Muscle of leg (tissue), 3 donors: ENCODE measurements at regions not wholly inside any gene's neighbourhood (a gene's known extent, or its start where the extent isn't known, plus 50 kb on each side); places are given as distances from the start of the nearest gene placed in this dataset.
"Not testable (repeated sequence)": the region's sequence is repeated elsewhere in the genome, so short reads cannot be mapped to it uniquely, and the experiment has no call there.

ENCODE experiments used
- DNase-seq: peaks from one replicate; pipeline ENCODE4 v3.0.0; 2013
- H3K27ac ChIP-seq: one replicate; pipeline ENCODE4 v1.5.1; 2013; ENCODE audit warnings: mild to moderate bottlenecking, low read length, control low read depth
- H3K27me3 ChIP-seq: one replicate; pipeline ENCODE4 v1.6.1; 2013; ENCODE audit warnings: low read length; ENCODE audit not compliant: control insufficient read depth, insufficient read depth
- H3K36me3 ChIP-seq: one replicate; pipeline ENCODE4 v1.6.1; 2013; ENCODE audit warnings: low read length; ENCODE audit not compliant: control insufficient read depth, insufficient read depth
- H3K4me1 ChIP-seq: one replicate; pipeline ENCODE4 v1.6.1; 2013; ENCODE audit warnings: low read length; ENCODE audit not compliant: control insufficient read depth, insufficient read depth
- H3K4me3 ChIP-seq: one replicate; pipeline ENCODE4 v1.5.1; 2013; ENCODE audit warnings: low read length, control low read depth
- H3K9me3 ChIP-seq: replicated peaks from 2 replicates; pipeline ENCODE4 v1.6.1; 2013; ENCODE audit warnings: low read depth, low read length; ENCODE audit not compliant: control insufficient read depth
- WGBS: methylation state at CpG from one replicate; pipeline ENCODE4 v1.1.5; 2013; ENCODE audit warnings: missing lambda C conversion rate; ENCODE audit not compliant: insufficient coverage; 5-methylcytosine and 5-hydroxymethylcytosine counted together

DNA sequence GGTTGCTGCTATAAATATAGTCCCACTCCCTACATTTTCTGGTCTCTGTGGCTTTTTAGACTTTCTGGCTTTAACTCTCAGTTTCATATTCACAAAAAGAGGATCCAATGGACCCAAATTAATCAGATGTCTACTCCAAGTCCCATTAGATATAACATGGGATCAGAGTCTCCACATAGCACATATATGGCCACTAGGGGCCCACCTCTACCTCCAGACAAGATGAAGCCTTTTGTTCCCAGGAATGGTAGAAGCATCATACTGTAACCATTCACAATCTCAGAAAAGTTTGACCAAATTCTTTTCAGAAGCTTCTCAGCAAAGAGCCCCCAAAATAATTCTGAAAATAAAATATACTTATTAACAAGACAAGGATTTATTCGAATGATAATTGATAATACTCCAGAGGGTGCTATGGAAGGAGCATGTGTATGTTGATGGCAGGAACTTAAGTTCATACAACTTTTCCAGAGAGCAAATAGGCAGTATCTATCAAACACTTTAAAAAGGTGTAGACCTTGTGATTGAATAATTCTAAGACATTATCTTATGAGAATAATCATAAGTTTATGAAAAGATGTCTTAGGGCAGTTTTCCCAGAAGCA is 382.3 kb upstream of the CRIM1 start:
- Histone ChIP-seq H3K4me3 (no peak overlapping the region), H3K4me1 (peaks cover 3% of the 10 kb centered on the region), H3K27me3 (no peaks in the 10 kb centered on the region), H3K9me3 (no peaks in the 10 kb centered on the region), H3K36me3 (no peaks in the 10 kb centered on the region), H3K27ac (peak overlapping the region; percentile 82)
- peak; percentile 12 for DNase-seq
- no CpG with 5 or more reads among the region's 1 CpG for WGBS

GRCh38 chr2:35963824-35964223 is 391.8 kb upstream of the CRIM1 start:
- H3K36me3 ChIP-seq = no peaks in the 10 kb centered on the region
- H3K27ac ChIP-seq = no peak overlapping the region
- no peak overlapping the region for H3K4me3 ChIP-seq
- peaks cover 6% of the 10 kb centered on the region for H3K9me3 ChIP-seq
- DNase-seq = no peak
- no peaks in the 10 kb centered on the region for H3K27me3 ChIP-seq
- H3K4me1 ChIP-seq = no peaks in the 10 kb centered on the region
- WGBS = no CpG with 5 or more reads among the region's 3 CpGs

- Histone ChIP-seq H3K36me3 (no peaks in the 10 kb centered on the region), H3K27me3 (no peaks in the 10 kb centered on the region), H3K4me3 (no peak overlapping the region), H3K9me3 (peaks cover 6% of the 10 kb centered on the region), H3K27ac (no peak overlapping the region), H3K4me1 (no peaks in the 10 kb centered on the region)
- no CpG with 5 or more reads among the region's 2 CpGs for WGBS
- DNase-seq = no peak
Measured at GRCh38 chr2:35963357-35963756, 392.2 kb upstream of the CRIM1 start.

- WGBS = no CpG with 5 or more reads among the region's 4 CpGs
Measured at GRCh38 chr2:35962585-35963146, 392.9 kb upstream of the CRIM1 start.

GRCh38 chr2:35960596-35960995 is 395.0 kb upstream of the CRIM1 start:
- WGBS = no CpG with 5 or more reads among the region's 1 CpG
- Histone ChIP-seq H3K27me3 (no peaks in the 10 kb centered on the region), H3K27ac (no peak overlapping the region), H3K4me3 (no peak overlapping the region), H3K36me3 (no peaks in the 10 kb centered on the region), H3K9me3 (peaks cover 6% of the 10 kb centered on the region), H3K4me1 (no peaks in the 10 kb centered on the region)
- no peak for DNase-seq

More at GRCh38 chr2:35962585-35963146, 392.9 kb upstream of the CRIM1 start:
- Histone ChIP-seq H3K4me1 (no peaks in the 10 kb centered on the region), H3K4me3 (no peak overlapping the region), H3K36me3 (no peaks in the 10 kb centered on the region), H3K9me3 (peaks cover 6% of the 10 kb centered on the region), H3K27me3 (no peaks in the 10 kb centered on the region), H3K27ac (no peak overlapping the region)
- DNase-seq = peak; percentile 18

DNA sequence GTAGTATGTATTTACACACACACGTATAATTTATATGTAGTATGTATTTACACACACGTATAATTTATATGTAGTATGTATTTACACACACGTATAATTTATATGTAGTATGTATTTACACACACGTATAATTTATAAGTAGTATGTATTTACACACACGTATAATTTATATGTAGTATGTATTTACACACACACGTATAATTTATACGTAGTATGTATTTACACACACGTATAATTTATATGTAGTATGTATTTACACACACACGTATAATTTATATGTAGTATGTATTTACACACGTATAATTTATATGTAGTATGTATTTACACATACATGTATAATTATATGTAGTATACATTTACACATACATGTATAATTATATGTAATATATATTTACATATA is 398.5 kb upstream of the CRIM1 start:
- no CpG with 5 or more reads among the region's 10 CpGs for WGBS
- not testable (repeated sequence) for H3K4me1 ChIP-seq, H3K9me3 ChIP-seq, H3K27ac ChIP-seq, H3K27me3 ChIP-seq, H3K36me3 ChIP-seq, H3K4me3 ChIP-seq, DNase-seq

- Histone ChIP-seq H3K27me3 (no peaks in the 10 kb centered on the region), H3K27ac (peak overlapping the region; percentile 6), H3K4me1 (no peaks in the 10 kb centered on the region), H3K4me3 (no peak overlapping the region), H3K36me3 (no peaks in the 10 kb centered on the region), H3K9me3 (no peaks in the 10 kb centered on the region)
- DNase-seq = peak; percentile 61
- no CpG with 5 or more reads among the region's 2 CpGs for WGBS
Measured at GRCh38 chr2:35946478-35946877, 409.1 kb upstream of the CRIM1 start.

GRCh38 chr2:35938838-35939237 is 416.7 kb upstream of the CRIM1 start:
- no peaks in the 10 kb centered on the region for H3K9me3 ChIP-seq

GRCh38 chr2:35933031-35933430 is 422.5 kb upstream of the CRIM1 start:
- H3K4me1 ChIP-seq = no peaks in the 10 kb centered on the region
- WGBS = no CpG with 5 or more reads among the region's 1 CpG
- H3K27me3 ChIP-seq = no peaks in the 10 kb centered on the region
- H3K36me3 ChIP-seq = no peaks in the 10 kb centered on the region
- no peaks in the 10 kb centered on the region for H3K9me3 ChIP-seq
- DNase-seq = no peak
- no peak overlapping the region for H3K4me3 ChIP-seq
- H3K27ac ChIP-seq = no peak overlapping the region

More at GRCh38 chr2:35938838-35939237, 416.7 kb upstream of the CRIM1 start:
- Histone ChIP-seq H3K4me3 (no peak overlapping the region), H3K36me3 (no peaks in the 10 kb centered on the region), H3K27ac (no peak overlapping the region), H3K4me1 (no peaks in the 10 kb centered on the region), H3K27me3 (no peaks in the 10 kb centered on the region)
- no CpG with 5 or more reads among the region's 4 CpGs for WGBS
- no peak for DNase-seq

DNA sequence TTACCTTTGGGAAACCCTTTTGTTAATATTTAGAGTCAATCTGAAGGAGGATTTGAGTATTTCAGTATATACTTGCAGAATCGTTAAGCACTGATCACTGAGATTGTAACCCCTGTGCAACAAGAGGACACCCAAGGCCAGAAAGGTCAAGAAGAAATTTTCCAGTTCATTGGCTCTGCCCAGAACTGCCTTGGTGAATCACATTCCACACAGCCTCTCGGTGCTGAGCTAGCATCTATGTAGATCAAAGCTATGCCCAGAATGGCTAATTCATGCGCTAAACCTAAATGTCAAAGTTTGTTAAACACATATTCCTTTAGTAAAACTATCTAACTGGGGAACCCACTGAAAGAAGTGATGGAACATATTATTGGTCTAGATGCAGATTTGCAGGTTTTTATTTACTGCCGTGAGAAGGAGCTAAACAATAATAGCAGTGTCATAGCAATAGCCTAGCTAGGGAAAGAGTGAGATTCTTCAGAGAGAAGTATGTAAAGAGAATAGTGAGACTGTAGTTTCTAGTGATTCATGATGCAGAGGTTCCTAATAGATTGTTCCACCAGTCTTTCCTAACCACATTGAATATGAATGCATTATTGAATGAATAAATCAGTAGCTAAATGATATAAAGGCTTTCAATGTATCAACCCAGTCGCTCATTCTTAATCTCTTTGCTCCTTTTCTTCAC is 423.2 kb upstream of the CRIM1 start:
- Histone ChIP-seq H3K36me3 (no peaks in the 10 kb centered on the region), H3K4me1 (no peaks in the 10 kb centered on the region), H3K27me3 (no peaks in the 10 kb centered on the region), H3K27ac (no peak overlapping the region), H3K4me3 (no peak overlapping the region), H3K9me3 (no peaks in the 10 kb centered on the region)
- DNase-seq = no peak
- WGBS = 90% methylated on average over 2 of the region's 5 CpGs
